PC-3 (cell line): ENCODE measurements at regions not wholly inside any gene's neighbourhood (a gene's known extent, or its start where the extent isn't known, plus 50 kb on each side); places are given as distances from the start of the nearest gene placed in this dataset.

Source experiments
- EZH2phosphoT487 ChIP-seq: fragments of 300-600 bp; sonication (generic); IDR thresholded peaks from 2 replicates; pipeline ENCODE4 v1.6.1; 2018; ENCODE audit warnings: mild to moderate bottlenecking, antibody characterized with exemption, low read length, borderline replicate concordance
- TF ChIP-seq, protein P1 (sequence below): fragments of 300-600 bp; sonication (generic); conservative IDR thresholded peaks from 2 replicates; pipeline ENCODE4 v1.5.1; 2017; ENCODE audit warnings: antibody characterized with exemption, low read depth, mild to moderate bottlenecking, low read length

DNA sequence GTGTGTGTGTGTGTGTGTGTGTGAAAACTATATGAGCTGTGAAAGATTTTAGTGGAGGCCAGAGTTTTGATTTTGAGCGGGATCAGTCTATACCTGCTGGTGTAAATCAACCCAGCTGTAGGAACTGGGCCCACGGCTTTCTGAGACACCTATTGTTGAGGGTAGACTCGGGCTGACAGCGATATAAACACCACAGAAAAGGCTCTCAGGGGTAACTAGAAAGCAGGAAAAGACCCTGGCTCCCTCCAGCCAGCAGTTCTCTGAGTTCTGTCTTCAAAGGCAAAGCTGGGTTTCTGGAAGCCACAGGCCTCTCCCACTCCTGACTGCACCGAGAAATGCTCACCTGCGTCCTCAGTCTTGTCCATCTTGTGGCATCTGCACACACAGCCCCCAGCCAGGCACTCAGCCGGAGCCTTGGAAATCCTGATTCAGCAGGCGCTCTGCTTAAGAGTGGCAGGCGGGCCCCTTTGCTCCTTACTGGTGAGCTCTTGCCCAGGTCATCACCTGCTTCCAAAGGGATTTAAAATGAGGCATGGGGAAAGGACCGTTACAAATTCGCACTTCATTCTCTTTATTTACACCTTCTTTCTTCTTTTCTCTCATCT lies 223.3 kb downstream of the NDUFS4 start:
- TF ChIP-seq, protein P1, sequence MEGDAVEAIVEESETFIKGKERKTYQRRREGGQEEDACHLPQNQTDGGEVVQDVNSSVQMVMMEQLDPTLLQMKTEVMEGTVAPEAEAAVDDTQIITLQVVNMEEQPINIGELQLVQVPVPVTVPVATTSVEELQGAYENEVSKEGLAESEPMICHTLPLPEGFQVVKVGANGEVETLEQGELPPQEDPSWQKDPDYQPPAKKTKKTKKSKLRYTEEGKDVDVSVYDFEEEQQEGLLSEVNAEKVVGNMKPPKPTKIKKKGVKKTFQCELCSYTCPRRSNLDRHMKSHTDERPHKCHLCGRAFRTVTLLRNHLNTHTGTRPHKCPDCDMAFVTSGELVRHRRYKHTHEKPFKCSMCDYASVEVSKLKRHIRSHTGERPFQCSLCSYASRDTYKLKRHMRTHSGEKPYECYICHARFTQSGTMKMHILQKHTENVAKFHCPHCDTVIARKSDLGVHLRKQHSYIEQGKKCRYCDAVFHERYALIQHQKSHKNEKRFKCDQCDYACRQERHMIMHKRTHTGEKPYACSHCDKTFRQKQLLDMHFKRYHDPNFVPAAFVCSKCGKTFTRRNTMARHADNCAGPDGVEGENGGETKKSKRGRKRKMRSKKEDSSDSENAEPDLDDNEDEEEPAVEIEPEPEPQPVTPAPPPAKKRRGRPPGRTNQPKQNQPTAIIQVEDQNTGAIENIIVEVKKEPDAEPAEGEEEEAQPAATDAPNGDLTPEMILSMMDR = no peak
- TF ChIP-seq EZH2phosphoT487 = no peak
